Upper lobe of left lung (tissue), 6 donors: ENCODE measurements at regions not wholly inside any gene's neighbourhood (a gene's known extent, or its start where the extent isn't known, plus 50 kb on each side); places are given as distances from the start of the nearest gene placed in this dataset.

Experiments used
- ATAC-seq, 2 donors: fragments of 200-7000 bp; cut with Tn5 transposase; one replicate each; pipeline ENCODE4 v1.9.1; 2022; ENCODE audit warnings: mild to moderate bottlenecking in 2 of 2, moderate library complexity in 2 of 2; ENCODE audit not compliant: low FRiP score in 2 of 2
- DNase-seq, 2 donors: peaks; one replicate each; pipeline ENCODE4 v3.0.0-alpha.2; 2019 to 2020
- H3K27ac ChIP-seq, 4 donors: fragments of 200-600 bp; sonication (generic); one replicate each; pipeline ENCODE4 v1.5.1; 2016 to 2019
- H3K27me3 ChIP-seq, 4 donors: fragments of 200-600 bp; sonication (generic); one replicate each; pipeline ENCODE4 v1.5.1; 2017 to 2019
- H3K36me3 ChIP-seq, 4 donors: fragments of 200-600 bp; sonication (generic); one replicate each; pipeline ENCODE4 v1.5.1; 2016 to 2019
- H3K4me1 ChIP-seq, 4 donors: fragments of 200-600 bp; sonication (generic); one replicate each; pipeline ENCODE4 v1.5.1; 2018 to 2019
- H3K4me3 ChIP-seq, 4 donors: fragments of 200-600 bp; sonication (generic); one replicate each; pipeline ENCODE4 v1.5.1; 2017 to 2019; ENCODE audit warnings: mild to moderate bottlenecking in 2 of 4, moderate library complexity in 1 of 4
- H3K9me3 ChIP-seq, 4 donors: fragments of 200-600 bp; sonication (generic); one replicate each; pipeline ENCODE4 v1.5.1; 2018 to 2019
- EP300 ChIP-seq, 4 donors: sonication (generic); formaldehyde crosslinking; IDR thresholded peaks; one replicate each; pipeline ENCODE4 v1.5.1; 2017; ENCODE audit warnings: antibody characterized with exemption in 4 of 4, control low read depth in 2 of 4
- POLR2A ChIP-seq, 4 donors: fragments of 450-650 bp; IDR thresholded peaks; one replicate each; pipeline ENCODE4 v1.5.1; 2016 to 2017; ENCODE audit warnings: antibody characterized with exemption in 4 of 4, mild to moderate bottlenecking in 2 of 4
- POLR2AphosphoS5 ChIP-seq, 2 donors: sonication (generic); formaldehyde crosslinking; IDR thresholded peaks; one replicate each; pipeline ENCODE4 v1.5.1; 2017; ENCODE audit warnings: antibody characterized with exemption in 2 of 2
- WGBS, 2 donors: methylation state at CpG; one replicate each; pipeline ENCODE4 v1.1.5; 2017 to 2018; 5-methylcytosine and 5-hydroxymethylcytosine counted together
- TF ChIP-seq, protein P1 (sequence below), 6 experiments: fragments of 450-650 bp in 4 of 6; fragments of 200-600 bp in 2 of 6; sonication (generic) in 2 of 6; IDR thresholded peaks; one replicate each; pipeline ENCODE4 v1.5.1; 2016 to 2019; ENCODE audit warnings: antibody characterized with exemption in 6 of 6
- donor health status: DM: no; HTN: no; CAD: no; lungs with moderate emphysema.
- donor health status: DM: no; HTN: yes; CAD: no; lungs with severe emphysema.

DNA sequence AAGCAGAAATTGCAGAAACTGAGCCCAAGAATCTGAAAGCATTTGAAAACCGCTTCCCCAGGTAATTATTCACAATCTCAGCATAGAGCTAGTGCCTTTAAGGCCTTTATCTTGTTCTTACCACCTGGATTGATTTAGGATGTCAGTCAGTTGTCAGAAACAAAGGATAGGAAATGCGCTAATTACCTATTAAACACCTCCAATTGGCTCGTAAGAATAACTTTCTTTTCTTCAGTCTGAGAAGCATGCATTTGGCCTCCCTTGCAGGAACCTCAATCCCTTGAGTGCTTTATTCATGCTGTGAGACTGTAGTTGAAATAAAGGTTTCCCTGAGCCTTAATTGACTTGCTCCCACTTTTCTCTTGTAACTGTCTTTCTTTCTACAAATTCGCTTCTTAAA, 400.3 kb upstream of the LRATD1 start:
- Histone ChIP-seq H3K27ac (no peak overlapping the region), H3K36me3 (no peaks in the 10 kb centered on the region), H3K4me3 (no peak overlapping the region), H3K27me3 (no peaks in the 10 kb centered on the region), H3K9me3 (no peaks in the 10 kb centered on the region), H3K4me1 (no peaks in the 10 kb centered on the region)
- ATAC-seq, result no peak
- TF ChIP-seq POLR2AphosphoS5 (IDR thresholded peaks at IDR 0.05) (no peak), EP300 (IDR thresholded peaks at IDR 0.05) (no peak), POLR2A (IDR thresholded peaks at IDR 0.05) (no peak)
- TF ChIP-seq, protein P1, sequence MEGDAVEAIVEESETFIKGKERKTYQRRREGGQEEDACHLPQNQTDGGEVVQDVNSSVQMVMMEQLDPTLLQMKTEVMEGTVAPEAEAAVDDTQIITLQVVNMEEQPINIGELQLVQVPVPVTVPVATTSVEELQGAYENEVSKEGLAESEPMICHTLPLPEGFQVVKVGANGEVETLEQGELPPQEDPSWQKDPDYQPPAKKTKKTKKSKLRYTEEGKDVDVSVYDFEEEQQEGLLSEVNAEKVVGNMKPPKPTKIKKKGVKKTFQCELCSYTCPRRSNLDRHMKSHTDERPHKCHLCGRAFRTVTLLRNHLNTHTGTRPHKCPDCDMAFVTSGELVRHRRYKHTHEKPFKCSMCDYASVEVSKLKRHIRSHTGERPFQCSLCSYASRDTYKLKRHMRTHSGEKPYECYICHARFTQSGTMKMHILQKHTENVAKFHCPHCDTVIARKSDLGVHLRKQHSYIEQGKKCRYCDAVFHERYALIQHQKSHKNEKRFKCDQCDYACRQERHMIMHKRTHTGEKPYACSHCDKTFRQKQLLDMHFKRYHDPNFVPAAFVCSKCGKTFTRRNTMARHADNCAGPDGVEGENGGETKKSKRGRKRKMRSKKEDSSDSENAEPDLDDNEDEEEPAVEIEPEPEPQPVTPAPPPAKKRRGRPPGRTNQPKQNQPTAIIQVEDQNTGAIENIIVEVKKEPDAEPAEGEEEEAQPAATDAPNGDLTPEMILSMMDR (IDR thresholded peaks at IDR 0.05), result no peak
- 88% methylated on average over 4 of the region's 4 CpGs for WGBS, 2 donors
- no peak for DNase-seq

DNA sequence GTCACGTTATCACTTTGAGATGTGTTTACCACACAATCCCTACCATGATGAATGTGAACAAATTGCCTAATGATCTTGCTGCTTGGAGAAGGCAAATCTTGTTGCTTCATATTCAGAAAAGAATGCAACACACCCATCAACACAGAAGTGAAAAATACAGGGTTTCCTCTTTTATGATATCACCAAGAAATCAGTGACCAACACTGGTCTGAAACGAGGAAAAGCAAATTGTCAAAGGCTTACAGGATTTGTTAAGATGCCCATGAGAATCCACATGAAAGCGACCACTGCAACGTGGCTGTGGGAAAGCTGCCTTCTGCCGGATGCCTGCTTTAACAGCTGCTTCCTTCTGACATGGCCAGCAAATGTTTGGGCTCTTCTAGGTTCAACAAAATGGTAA, 397.6 kb upstream of the LRATD1 start:
- no peaks in the 10 kb centered on the region for H3K4me1 ChIP-seq
- WGBS, 2 donors, result 49 to 54% methylated on average over 5 of the region's 5 CpGs
- H3K27me3 ChIP-seq, result no peaks in the 10 kb centered on the region
- H3K9me3 ChIP-seq, result no peaks in the 10 kb centered on the region
- H3K36me3 ChIP-seq, result no peaks in the 10 kb centered on the region
- ATAC-seq, result no peak
- TF ChIP-seq, protein P1 (IDR thresholded peaks at IDR 0.05), result no peak
- TF ChIP-seq POLR2AphosphoS5 (IDR thresholded peaks at IDR 0.05), result no peak
- TF ChIP-seq EP300 (IDR thresholded peaks at IDR 0.05), result no peak
- TF ChIP-seq POLR2A (IDR thresholded peaks at IDR 0.05), result no peak
- no peak for DNase-seq
- H3K27ac ChIP-seq, result no peak overlapping the region
- no peak overlapping the region for H3K4me3 ChIP-seq

DNA sequence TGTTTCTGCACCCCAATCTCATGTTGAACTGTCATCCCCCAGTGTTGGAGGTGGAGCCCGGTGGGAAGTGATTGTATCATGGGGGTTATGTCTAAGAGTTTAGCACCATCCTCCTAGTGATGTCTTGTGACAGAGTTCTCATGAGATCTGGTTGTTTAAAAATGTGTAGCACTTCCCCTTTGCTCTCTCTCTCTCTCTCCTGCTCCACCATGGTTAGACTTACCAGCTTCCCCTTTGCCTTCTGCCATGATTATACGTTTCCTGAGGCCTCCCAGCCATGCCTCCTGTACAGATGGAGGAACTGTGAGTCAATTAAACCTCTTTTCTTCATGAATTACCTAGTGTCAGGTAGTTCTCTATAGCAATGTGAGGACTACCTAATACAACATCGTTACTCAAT, 396.9 kb upstream of the LRATD1 start:
- ATAC-seq, result peak in 1 of 2 donors; percentile 11
- Histone ChIP-seq H3K4me3 (no peak overlapping the region), H3K4me1 (no peaks in the 10 kb centered on the region), H3K27ac (no peak overlapping the region), H3K9me3 (no peaks in the 10 kb centered on the region), H3K27me3 (no peaks in the 10 kb centered on the region), H3K36me3 (no peaks in the 10 kb centered on the region)
- WGBS, 2 donors, result 58 to 63% methylated on average over 3 of the region's 3 CpGs
- TF ChIP-seq, protein P1 (IDR thresholded peaks at IDR 0.05), result no peak
- no peak for TF ChIP-seq EP300 (IDR thresholded peaks at IDR 0.05)
- TF ChIP-seq POLR2AphosphoS5 (IDR thresholded peaks at IDR 0.05), result no peak
- TF ChIP-seq POLR2A (IDR thresholded peaks at IDR 0.05), result no peak
- no peak for DNase-seq

DNA sequence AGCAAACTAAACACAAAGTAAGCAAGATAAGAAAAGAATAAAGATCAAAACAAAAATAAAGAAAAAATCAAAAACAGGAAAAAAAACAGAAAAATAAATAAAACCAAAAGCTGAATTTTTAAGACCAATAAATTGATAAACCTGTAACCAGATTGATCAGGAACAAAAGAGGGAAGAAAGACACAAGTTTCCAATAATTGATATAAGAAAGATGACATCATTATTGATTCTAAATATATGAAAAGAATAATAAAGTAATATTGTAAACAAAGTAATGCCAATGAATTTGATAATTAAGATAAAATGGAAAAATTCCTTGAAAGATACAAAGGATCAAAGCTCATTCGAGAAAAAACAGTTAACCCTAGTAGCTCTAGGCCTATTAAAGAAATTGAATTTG, 394.6 kb upstream of the LRATD1 start:
- Histone ChIP-seq H3K27me3 (no peaks in the 10 kb centered on the region), H3K36me3 (no peaks in the 10 kb centered on the region), H3K4me3 (no peak overlapping the region), H3K4me1 (no peaks in the 10 kb centered on the region), H3K27ac (no peak overlapping the region), H3K9me3 (no peaks in the 10 kb centered on the region)
- WGBS, 2 donors, result 73 to 80% methylated on average over 1 of the region's 1 CpG
- DNase-seq, result no peak
- no peak for TF ChIP-seq POLR2AphosphoS5 (IDR thresholded peaks at IDR 0.05)
- TF ChIP-seq, protein P1 (IDR thresholded peaks at IDR 0.05), result no peak
- TF ChIP-seq POLR2A (IDR thresholded peaks at IDR 0.05), result no peak
- no peak for TF ChIP-seq EP300 (IDR thresholded peaks at IDR 0.05)
- ATAC-seq, result no peak

DNA sequence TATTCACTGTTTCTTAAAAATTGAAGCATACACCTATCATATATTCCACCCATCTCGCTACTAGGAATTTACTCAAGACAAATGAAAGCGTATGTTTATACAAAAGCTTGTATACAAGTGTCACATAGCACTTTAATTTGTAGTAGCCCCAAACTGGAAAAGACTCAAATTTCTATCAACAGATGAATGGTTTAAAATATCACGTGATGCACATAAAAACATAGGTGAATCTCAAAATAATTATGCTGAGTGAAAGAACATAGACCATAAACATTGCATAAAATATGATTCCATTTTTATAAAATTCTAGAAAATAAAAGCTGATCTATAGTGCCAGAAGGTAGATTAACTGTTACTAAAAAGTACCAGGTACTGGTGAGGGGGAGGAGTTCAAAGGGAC, 392.9 kb upstream of the LRATD1 start:
- Histone ChIP-seq H3K4me1 (no peaks in the 10 kb centered on the region), H3K4me3 (no peak overlapping the region), H3K27me3 (no peaks in the 10 kb centered on the region), H3K36me3 (no peaks in the 10 kb centered on the region), H3K27ac (no peak overlapping the region), H3K9me3 (no peaks in the 10 kb centered on the region)
- DNase-seq (no peak), ATAC-seq (no peak)
- TF ChIP-seq POLR2A (IDR thresholded peaks at IDR 0.05) (no peak), POLR2AphosphoS5 (IDR thresholded peaks at IDR 0.05) (no peak), EP300 (IDR thresholded peaks at IDR 0.05) (no peak)
- TF ChIP-seq, protein P1 (IDR thresholded peaks at IDR 0.05), result no peak
- 92 to 94% methylated on average over 3 of the region's 3 CpGs for WGBS, 2 donors
